Heart right ventricle (tissue), 16 donors: ENCODE measurements at regions not wholly inside any gene's neighbourhood (a gene's known extent, or its start where the extent isn't known, plus 50 kb on each side); places are given as distances from the start of the nearest gene placed in this dataset.

Source experiments
- ATAC-seq, 8 donors: fragments of 200-7000 bp; cut with Tn5 transposase; one replicate each; pipeline ENCODE4 v1.9.1; 2020; ENCODE audit warnings: mild to moderate bottlenecking in 8 of 8, moderate library complexity in 8 of 8, moderate number of reproducible peaks in 1 of 8
- DNase-seq, 2 donors: peaks; one replicate each; pipeline ENCODE4 v3.0.0-alpha.2; 2020
- H3K27ac ChIP-seq, 10 donors: fragments of 200-600 bp; sonication (generic) in 2 of 10; one replicate each; pipeline versions ENCODE4 v1.5.0 to v1.8.0; 2020 to 2022; ENCODE audit warnings: mild to moderate bottlenecking in 3 of 10
- H3K27me3 ChIP-seq, 7 donors: fragments of 200-600 bp; one replicate each; pipeline ENCODE4 v1.8.0; 2021 to 2022; ENCODE audit warnings: mild to moderate bottlenecking in 2 of 7
- H3K36me3 ChIP-seq, 9 donors: fragments of 200-600 bp; sonication (generic) in 1 of 9; one replicate each; pipeline versions ENCODE4 v1.5.0 to v1.8.0; 2020 to 2022; ENCODE audit warnings: mild to moderate bottlenecking in 2 of 9
- H3K4me1 ChIP-seq, 9 donors: fragments of 200-600 bp; sonication (generic) in 1 of 9; one replicate each; pipeline versions ENCODE4 v1.5.0 to v1.8.0; 2020 to 2022; ENCODE audit warnings: mild to moderate bottlenecking in 4 of 9
- H3K4me3 ChIP-seq, 10 donors: fragments of 200-600 bp; sonication (generic) in 2 of 10; one replicate each; pipeline versions ENCODE4 v1.5.0 to v1.8.0; 2020 to 2022; ENCODE audit warnings: mild to moderate bottlenecking in 7 of 10, moderate library complexity in 2 of 10
- H3K9me3 ChIP-seq, 11 donors: fragments of 200-600 bp in 10 of 11; sonication (generic) in 2 of 11; one replicate each; pipeline versions ENCODE4 v1.5.0 to v1.8.0; 2013 to 2022; ENCODE audit warnings: mild to moderate bottlenecking in 2 of 11, control low read depth in 1 of 11, moderate library complexity in 1 of 11
- CTCF ChIP-seq, 9 donors: fragments of 200-600 bp; sonication (generic) in 2 of 9; IDR thresholded peaks; one replicate each; pipeline versions ENCODE4 v1.5.0 to v1.8.0; 2021 to 2022; ENCODE audit warnings: antibody characterized with exemption in 9 of 9, mild to moderate bottlenecking in 5 of 9, moderate library complexity in 1 of 9
- WGBS, 2 donors: extraction: QIAGEN DNeasy Blood & Tissue Kit; methylation state at CpG; one replicate each; pipeline ENCODE4 v1.1.7; 2013; ENCODE audit warnings: inconsistent platforms in 1 of 2; 5-methylcytosine and 5-hydroxymethylcytosine counted together
- intact Hi-C, 10 donors: fragments of 100-400 bp; cut with DNase I; formaldehyde crosslinking; loops; one replicate each; pipeline versions ENCODE4 v1.11.1 to v1.14.2; 2022
- donor health status: Arrhythmogenic right ventricular cardiomyopathy.
- donor health status: ischemic (EF 13 %, LVEDD 7.1; RV severe dilation, severe dysfunction).
- donor health status: healthy with polysubstance abuse.
- donor health status: DM: no; HTN: yes; CAD: no.
- donor health status: DM: no; HTN: no; CAD: no.
- donor health status: ischemic (EF 25% LVEDD 6.9; RV normal size, moderate dysfunction).
- donor health status: ischemic (EF 25% LVEDD 5.7; RV mildly dilated, moderate dysfunction).
- donor health status: healthy.
- donor health status: DM: yes; HTN: yes; CAD: no.
- donor health status: Ischemic cardiomyopathy.
- donor health status: ischemic (EF 35%, LVEDD 5.7; RV mildly dilated, moderate dysfunction).
- donor health status: nonischemic (EF 11% LVEDD 7.7; RV severe dilation, severe dysfunction).
- donor health status: DM: yes; HTN: yes; CAD: no.
- donor health status: PGD.
- donor health status: ischemic (EF 29% LVEDD 5.4; RV normal size, mild dysfunction).
- donor health status: nonischemic (EF 23%, LVEDD 6.1; RV moderate dilation, normal function).

GRCh38 chr5:135138116-135138850 is 104.3 kb upstream of the PITX1 start:
- H3K27me3 ChIP-seq = peaks cover 0 to 25% (median 5%) of the 10 kb centered on the region in 7 donors
- H3K4me1 ChIP-seq = peaks cover 0 to 22% (median 0%) of the 10 kb centered on the region in 9 donors
- WGBS, 2 donors = 86 to 91% methylated on average over 4 of the region's 4 CpGs
- no peak for TF ChIP-seq CTCF (IDR thresholded peaks at IDR 0.05)
- H3K36me3 ChIP-seq = no peaks in the 10 kb centered on the region
- ATAC-seq (no peak), DNase-seq (no peak)
- H3K4me3 ChIP-seq = no peak overlapping the region
- no peaks in the 10 kb centered on the region for H3K9me3 ChIP-seq
- intact Hi-C loops = no loop called here
- H3K27ac ChIP-seq = no peak overlapping the region

GRCh38 chr5:135137146-135137915 is 103.3 kb upstream of the PITX1 start:
- no peak for ATAC-seq
- Histone ChIP-seq H3K4me3 (no peak overlapping the region), H3K36me3 (no peaks in the 10 kb centered on the region), H3K27ac (no peak overlapping the region), H3K4me1 (peaks cover 0 to 22% (median 0%) of the 10 kb centered on the region in 9 donors), H3K27me3 (peaks cover 0 to 25% (median 5%) of the 10 kb centered on the region in 7 donors), H3K9me3 (no peaks in the 10 kb centered on the region)
- no peak for DNase-seq
- WGBS, 2 donors = 87 to 89% methylated on average over 13 of the region's 13 CpGs
- intact Hi-C loops = no loop called here
- no peak for TF ChIP-seq CTCF (IDR thresholded peaks at IDR 0.05)

GRCh38 chr5:135136546-135136945 is 102.5 kb upstream of the PITX1 start:
- no peak overlapping the region for H3K4me3 ChIP-seq
- no peaks in the 10 kb centered on the region for H3K36me3 ChIP-seq
- WGBS, 2 donors = 65 to 72% methylated on average over 2 of the region's 2 CpGs
- no peaks in the 10 kb centered on the region for H3K9me3 ChIP-seq
- H3K4me1 ChIP-seq = peaks cover 0 to 20% (median 0%) of the 10 kb centered on the region in 9 donors
- TF ChIP-seq CTCF (IDR thresholded peaks at IDR 0.05) = no peak
- ATAC-seq (no peak), DNase-seq (no peak)
- no peak overlapping the region for H3K27ac ChIP-seq
- H3K27me3 ChIP-seq = peaks cover 0 to 25% (median 5%) of the 10 kb centered on the region in 7 donors
- intact Hi-C loops = no loop called here

- peaks cover 0 to 14% (median 0%) of the 10 kb centered on the region in 9 donors for H3K4me1 ChIP-seq
- DNase-seq (peak in 1 of 2 donors; percentile 36), ATAC-seq (peak in 4 of 8 donors; percentile 28 to 63 (median 31))
- H3K9me3 ChIP-seq = no peaks in the 10 kb centered on the region
- 64 to 67% methylated on average over 14 of the region's 14 CpGs for WGBS, 2 donors
- no peak overlapping the region for H3K4me3 ChIP-seq
- peaks cover 0 to 25% (median 5%) of the 10 kb centered on the region in 7 donors for H3K27me3 ChIP-seq
- no peaks in the 10 kb centered on the region for H3K36me3 ChIP-seq
- intact Hi-C loops = no loop called here
- TF ChIP-seq CTCF (IDR thresholded peaks at IDR 0.05) = no peak
- no peak overlapping the region for H3K27ac ChIP-seq
Observed at GRCh38 chr5:135135530-135136226, 101.7 kb upstream of the PITX1 start.
